H1 (cell line): ENCODE measurements at regions not wholly inside any gene's neighbourhood (a gene's known extent, or its start where the extent isn't known, plus 50 kb on each side); places are given as distances from the start of the nearest gene placed in this dataset.

Experiments
- CTCF ChIA-PET: fragments of 300-600 bp; sonication (Branson Sonifier 250); formaldehyde crosslinking; loops from one replicate; lab custom pipeline; 2021; ENCODE audit not compliant: partially characterized antibody; lab: Charles Lee
- POLR2A ChIA-PET: fragments of 300-600 bp; sonication (Branson Sonifier 250); formaldehyde crosslinking; loops from one replicate; lab custom pipeline; 2021; ENCODE audit warnings: inconsistent platforms; ENCODE audit not compliant: partially characterized antibody; lab: Charles Lee
- DNase-seq, 2 experiments: peaks; one replicate each; pipeline versions ENCODE4 v3.0.0 to v3.0.0-alpha.2; 2010 to 2022; ENCODE audit warnings: low spot score in 2 of 2, low read depth in 1 of 2, mixed read lengths in 1 of 2
- FAIRE-seq: peaks from 2 replicates; lab custom pipeline; 2011; peaks lifted over from hg19 to GRCh38; lab: Jason Lieb, UNC
- H2AFZ ChIP-seq: 2 replicates; pipeline ENCODE4 v1.8.1; 2012; ENCODE audit warnings: low read length, inconsistent platforms
- H2AK5ac ChIP-seq: 2 replicates; pipeline ENCODE4 v1.6.1; 2013; ENCODE audit warnings: low read depth, low read length
- H2BK120ac ChIP-seq: replicated peaks from 2 replicates; pipeline ENCODE3; 2013; ENCODE audit warnings: low read depth, low read length, inconsistent platforms
- H2BK12ac ChIP-seq: 2 replicates; pipeline ENCODE4 v1.6.1; 2013; ENCODE audit warnings: low read depth, low read length
- H2BK15ac ChIP-seq: 2 replicates; pipeline ENCODE4 v1.6.1; 2013; ENCODE audit warnings: low read length
- H2BK20ac ChIP-seq: 2 replicates; pipeline ENCODE4 v1.6.1; 2013; ENCODE audit warnings: low read length
- H2BK5ac ChIP-seq: 2 replicates; pipeline ENCODE4 v1.6.1; 2013; ENCODE audit warnings: low read depth, low read length
- H3K14ac ChIP-seq: 2 replicates; pipeline ENCODE4 v1.6.1; 2013; ENCODE audit warnings: inconsistent platforms; ENCODE audit not compliant: insufficient read length
- H3K18ac ChIP-seq: 2 replicates; pipeline ENCODE4 v1.6.1; 2013; ENCODE audit warnings: low read length; ENCODE audit errors: extremely low read depth
- H3K23ac ChIP-seq: 2 replicates; pipeline ENCODE4 v1.6.1; 2013; ENCODE audit warnings: inconsistent platforms; ENCODE audit not compliant: insufficient read length
- H3K23me2 ChIP-seq: 2 replicates; pipeline ENCODE4 v1.6.1; 2013; ENCODE audit warnings: low read depth, low read length
- H3K27ac ChIP-seq: 2 replicates; pipeline ENCODE4 v1.6.1; 2011; ENCODE audit warnings: low read depth, low read length, inconsistent platforms
- H3K27me3 ChIP-seq, 4 experiments: replicated peaks in 1 of 4; 1 replicate in 1 of 4; 2 replicates in 3 of 4; pipeline versions ENCODE4 v1.6.1 to v1.8.1; 2011 to 2013; ENCODE audit warnings: low read length in 3 of 4, mild to moderate bottlenecking in 3 of 4, inconsistent platforms in 2 of 4, mixed read lengths in 2 of 4, moderate library complexity in 1 of 4; ENCODE audit not compliant: control insufficient read depth in 3 of 4, insufficient read depth in 3 of 4; ENCODE audit errors: extremely low read depth in 1 of 4
- H3K36me3 ChIP-seq, 4 experiments: 2 replicates each; pipeline versions ENCODE4 v1.6.1 to v1.8.1; 2011 to 2013; ENCODE audit warnings: mild to moderate bottlenecking in 4 of 4, low read length in 3 of 4, moderate library complexity in 2 of 4, control low read depth in 1 of 4, inconsistent platforms in 1 of 4; ENCODE audit not compliant: insufficient read depth in 4 of 4, control insufficient read depth in 2 of 4
- H3K4ac ChIP-seq: replicated peaks from 2 replicates; pipeline ENCODE3; 2013; ENCODE audit warnings: low read length, low read depth, mixed read lengths, inconsistent platforms; ENCODE audit not compliant: insufficient read length
- H3K4me1 ChIP-seq, 4 experiments: replicated peaks in 1 of 4; 1 replicate in 1 of 4; 2 replicates in 3 of 4; pipeline versions ENCODE4 v1.6.1 to v1.8.1; 2011 to 2013; ENCODE audit warnings: low read length in 3 of 4, inconsistent platforms in 2 of 4, mixed read lengths in 1 of 4; ENCODE audit not compliant: insufficient read depth in 4 of 4, control insufficient read depth in 3 of 4
- H3K4me2 ChIP-seq, 2 experiments: 2 replicates each; pipeline versions ENCODE4 v1.6.1 to v1.8.1; 2011 to 2013; ENCODE audit warnings: low read depth in 2 of 2, low read length in 2 of 2, control low read depth in 1 of 2, inconsistent platforms in 1 of 2, mild to moderate bottlenecking in 1 of 2; ENCODE audit not compliant: insufficient read depth in 1 of 2
- H3K4me3 ChIP-seq, 4 experiments: fragments of 200-600, 300-600 bp in 1 of 4; sonication (generic), shearing (Covaris generic), sonication (Bioruptor Twin) in 1 of 4; 2 replicates each; pipeline versions ENCODE4 v1.5.1 to v1.8.1; 2011 to 2016; ENCODE audit warnings: low read length in 4 of 4, low read depth in 3 of 4, control low read depth in 2 of 4, inconsistent platforms in 2 of 4, mild to moderate bottlenecking in 2 of 4, mixed read lengths in 1 of 4, moderate library complexity in 1 of 4; ENCODE audit not compliant: insufficient read depth in 2 of 4; ENCODE audit errors: extremely low read depth in 1 of 4
- H3K56ac ChIP-seq: replicated peaks from 2 replicates; pipeline ENCODE3; 2013; ENCODE audit warnings: low read depth, mild to moderate bottlenecking, mixed read lengths, low read length, inconsistent platforms; ENCODE audit not compliant: insufficient read length
- H3K79me1 ChIP-seq: 2 replicates; pipeline ENCODE4 v1.6.1; 2013; ENCODE audit warnings: low read depth, low read length, control low read depth
- H3K79me2 ChIP-seq, 2 experiments: 2 replicates each; pipeline versions ENCODE4 v1.6.1 to v1.8.1; 2012 to 2013; ENCODE audit warnings: low read length in 2 of 2, mild to moderate bottlenecking in 2 of 2, inconsistent platforms in 1 of 2; ENCODE audit not compliant: insufficient read depth in 2 of 2, control insufficient read depth in 1 of 2
- H3K9ac ChIP-seq, 4 experiments: replicated peaks in 1 of 4; 1 replicate in 1 of 4; 2 replicates in 3 of 4; pipeline versions ENCODE4 v1.6.1 to v1.8.1; 2011 to 2013; ENCODE audit warnings: low read depth in 3 of 4, low read length in 3 of 4, control low read depth in 2 of 4, mild to moderate bottlenecking in 2 of 4, moderate library complexity in 2 of 4, inconsistent platforms in 1 of 4; ENCODE audit errors: extremely low read depth in 1 of 4
- H3K9me3 ChIP-seq, 2 experiments: 2 replicates each; pipeline versions ENCODE4 v1.6.1 to v1.8.1; 2012 to 2013; ENCODE audit warnings: mild to moderate bottlenecking in 2 of 2, moderate library complexity in 2 of 2, control low read depth in 1 of 2, inconsistent platforms in 1 of 2, low read depth in 1 of 2, low read length in 1 of 2, mixed read lengths in 1 of 2; ENCODE audit not compliant: insufficient read depth in 2 of 2
- H4K20me1 ChIP-seq, 2 experiments: replicated peaks in 1 of 2; 2 replicates each; pipeline versions ENCODE3 to v1.8.1; 2011 to 2013; ENCODE audit warnings: inconsistent platforms in 2 of 2, low read length in 2 of 2, mild to moderate bottlenecking in 1 of 2; ENCODE audit not compliant: insufficient read depth in 2 of 2, control insufficient read depth in 1 of 2
- H4K5ac ChIP-seq: 2 replicates; pipeline ENCODE4 v1.6.1; 2013; ENCODE audit warnings: low read length, low read depth, mixed read lengths, inconsistent platforms; ENCODE audit not compliant: insufficient read length
- H4K8ac ChIP-seq: 2 replicates; pipeline ENCODE4 v1.8.0; 2013; ENCODE audit warnings: mild to moderate bottlenecking, moderate library complexity, low read length, inconsistent platforms; ENCODE audit not compliant: insufficient read depth; ENCODE audit errors: extremely low read depth
- H4K91ac ChIP-seq: replicated peaks from 2 replicates; pipeline ENCODE3; 2013; ENCODE audit warnings: low read length, mixed read lengths, inconsistent platforms; ENCODE audit not compliant: insufficient read length
- BRCA1 ChIP-seq: IDR thresholded peaks from 2 replicates; pipeline ENCODE4 v1.6.1; 2012; ENCODE audit warnings: low read depth, low read length, improper control_type of control experiment
- JUND ChIP-seq: IDR thresholded peaks from 2 replicates; pipeline ENCODE4 v1.6.1; 2011; ENCODE audit warnings: mild to moderate bottlenecking, improper control_type of control experiment, low read length
- MAFK ChIP-seq: IDR thresholded peaks from 2 replicates; pipeline ENCODE4 v1.6.1; 2012; ENCODE audit warnings: low read depth, mild to moderate bottlenecking, improper control_type of control experiment, low read length
- SP4 ChIP-seq: IDR thresholded peaks from 2 replicates; pipeline ENCODE4 v1.6.1; 2012; ENCODE audit warnings: low read length, inconsistent platforms

- no peak overlapping the region for H3K18ac ChIP-seq
- no peak overlapping the region for H3K4ac ChIP-seq
- no peak overlapping the region for H2AFZ ChIP-seq
- no peak overlapping the region for H3K56ac ChIP-seq
- no peaks in the 10 kb centered on the region for H4K20me1 ChIP-seq
- H4K8ac ChIP-seq, result no peak overlapping the region
- no peak overlapping the region for H2BK12ac ChIP-seq
- no peaks in the 10 kb centered on the region for H3K27me3 ChIP-seq
- DNase-seq (no peak), FAIRE-seq (no peak)
- H2AK5ac ChIP-seq, result no peak overlapping the region
- H3K79me1 ChIP-seq, result no peaks in the 10 kb centered on the region
- H4K5ac ChIP-seq, result no peak overlapping the region
- CTCF ChIA-PET, result no interaction called here
- H2BK5ac ChIP-seq, result no peak overlapping the region
- H3K4me2 ChIP-seq, result no peak overlapping the region
- no peaks in the 10 kb centered on the region for H3K9me3 ChIP-seq
- H3K9ac ChIP-seq, result no peak overlapping the region
- no peak overlapping the region for H2BK120ac ChIP-seq
- no peak overlapping the region for H3K14ac ChIP-seq
- H3K4me1 ChIP-seq, result no peaks in the 10 kb centered on the region
- no peak overlapping the region for H4K91ac ChIP-seq
- no peak overlapping the region for H3K23ac ChIP-seq
- H3K36me3 ChIP-seq, result no peaks in the 10 kb centered on the region
- no peak overlapping the region for H3K27ac ChIP-seq
- no peaks in the 10 kb centered on the region for H3K79me2 ChIP-seq
- no peak overlapping the region for H2BK15ac ChIP-seq
- H2BK20ac ChIP-seq, result no peak overlapping the region
- no peak overlapping the region for H3K4me3 ChIP-seq
- POLR2A ChIA-PET, result no interaction called here
- no peaks in the 10 kb centered on the region for H3K23me2 ChIP-seq
- TF ChIP-seq MAFK (no peak), BRCA1 (no peak), JUND (no peak), SP4 (no peak)
Observed at GRCh38 chr12:89793946-89794345, 85.3 kb upstream of the ATP2B1 start.
